SU-DHL-6 (cell line): ENCODE measurements at regions not wholly inside any gene's neighbourhood (a gene's known extent, or its start where the extent isn't known, plus 50 kb on each side); places are given as distances from the start of the nearest gene placed in this dataset.

ENCODE experiments used
- EZH2phosphoT487 ChIP-seq: fragments of 200-600 bp; sonication (generic), shearing (Covaris generic); conservative IDR thresholded peaks from 2 replicates; pipeline ENCODE4 v1.6.1; 2018; ENCODE audit warnings: mild to moderate bottlenecking, antibody characterized with exemption, low read length, moderate library complexity, mixed read lengths
- TF ChIP-seq, protein P1 (sequence below): fragments of 200-600 bp; sonication (generic); IDR thresholded peaks from one replicate; pipeline ENCODE4 v1.5.1; 2017; ENCODE audit warnings: antibody characterized with exemption, mild to moderate bottlenecking, low read length, moderate library complexity; ENCODE audit not compliant: insufficient read depth, poor library complexity, severe bottlenecking

DNA sequence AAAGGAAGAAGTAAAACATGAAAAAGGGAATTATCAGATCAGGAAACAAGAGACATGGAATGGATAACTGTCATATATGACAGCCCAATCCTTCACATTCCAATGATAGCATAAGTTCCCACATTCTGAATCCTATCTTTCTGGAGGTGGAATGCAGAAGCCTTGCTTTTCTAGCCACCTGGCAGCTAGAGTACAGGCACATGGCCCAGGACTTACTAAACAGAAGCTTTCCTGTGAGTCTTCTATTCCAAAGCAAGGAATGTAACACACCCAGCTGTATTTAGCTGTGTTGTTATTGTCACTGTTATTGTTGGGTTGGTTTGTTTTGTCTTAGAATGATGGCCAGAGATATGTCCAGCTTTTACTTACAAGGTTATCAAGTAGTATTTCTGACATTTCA lies 780.5 kb upstream of the ZNF608 start:
- TF ChIP-seq, protein P1, sequence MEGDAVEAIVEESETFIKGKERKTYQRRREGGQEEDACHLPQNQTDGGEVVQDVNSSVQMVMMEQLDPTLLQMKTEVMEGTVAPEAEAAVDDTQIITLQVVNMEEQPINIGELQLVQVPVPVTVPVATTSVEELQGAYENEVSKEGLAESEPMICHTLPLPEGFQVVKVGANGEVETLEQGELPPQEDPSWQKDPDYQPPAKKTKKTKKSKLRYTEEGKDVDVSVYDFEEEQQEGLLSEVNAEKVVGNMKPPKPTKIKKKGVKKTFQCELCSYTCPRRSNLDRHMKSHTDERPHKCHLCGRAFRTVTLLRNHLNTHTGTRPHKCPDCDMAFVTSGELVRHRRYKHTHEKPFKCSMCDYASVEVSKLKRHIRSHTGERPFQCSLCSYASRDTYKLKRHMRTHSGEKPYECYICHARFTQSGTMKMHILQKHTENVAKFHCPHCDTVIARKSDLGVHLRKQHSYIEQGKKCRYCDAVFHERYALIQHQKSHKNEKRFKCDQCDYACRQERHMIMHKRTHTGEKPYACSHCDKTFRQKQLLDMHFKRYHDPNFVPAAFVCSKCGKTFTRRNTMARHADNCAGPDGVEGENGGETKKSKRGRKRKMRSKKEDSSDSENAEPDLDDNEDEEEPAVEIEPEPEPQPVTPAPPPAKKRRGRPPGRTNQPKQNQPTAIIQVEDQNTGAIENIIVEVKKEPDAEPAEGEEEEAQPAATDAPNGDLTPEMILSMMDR, result no peak
- TF ChIP-seq EZH2phosphoT487, result no peak
